GM23338 (cell line): ENCODE measurements at regions not wholly inside any gene's neighbourhood (a gene's known extent, or its start where the extent isn't known, plus 50 kb on each side); places are given as distances from the start of the nearest gene placed in this dataset.

Source experiments
- ATAC-seq: fragments of 200-7000 bp; cut with Tn5 transposase; 3 replicates; pipeline ENCODE4 v1.9.1; 2020
- DNase-seq: peaks from one replicate; pipeline ENCODE4 v3.0.0-alpha.2; 2015; ENCODE audit warnings: low spot score
- H2AFZ ChIP-seq: fragments of 200-600 bp; sonication (generic); 2 replicates; pipeline ENCODE4 v1.8.0; 2016; ENCODE audit warnings: antibody characterized with exemption, mild to moderate bottlenecking, moderate library complexity
- H3F3A ChIP-seq: fragments of 200-600 bp; sonication (generic); replicated peaks from 2 replicates; pipeline ENCODE4 v1.8.0; 2017; ENCODE audit warnings: antibody characterized with exemption, mixed run types, low read depth
- H3K27ac ChIP-seq: fragments of 200-600 bp; sonication (generic); 2 replicates; pipeline ENCODE4 v1.6.1; 2016; ENCODE audit warnings: low read depth
- H3K27me3 ChIP-seq: fragments of 200-600 bp; sonication (generic); 2 replicates; pipeline ENCODE4 v1.8.0; 2016; ENCODE audit warnings: mild to moderate bottlenecking, mixed run types, moderate library complexity; ENCODE audit not compliant: insufficient read depth
- H3K36me3 ChIP-seq: fragments of 200-600 bp; sonication (generic); 2 replicates; pipeline ENCODE4 v1.8.0; 2016; ENCODE audit warnings: mild to moderate bottlenecking; ENCODE audit not compliant: insufficient read depth
- H3K4me1 ChIP-seq: fragments of 200-600 bp; sonication (generic); 2 replicates; pipeline ENCODE4 v1.8.0; 2016; ENCODE audit warnings: mild to moderate bottlenecking, moderate library complexity; ENCODE audit not compliant: insufficient read depth
- H3K4me2 ChIP-seq: fragments of 200-600 bp; sonication (generic); 2 replicates; pipeline ENCODE4 v1.7.1; 2017; ENCODE audit warnings: mixed run types
- H3K4me3 ChIP-seq: fragments of 200-600 bp; sonication (generic); 2 replicates; pipeline ENCODE4 v1.6.1; 2016; ENCODE audit warnings: mixed run types
- H3K79me2 ChIP-seq: fragments of 200-600 bp; sonication (generic); replicated peaks from 2 replicates; pipeline ENCODE4 v1.8.0; 2017; ENCODE audit warnings: mild to moderate bottlenecking; ENCODE audit not compliant: insufficient read depth
- H3K9me2 ChIP-seq: fragments of 200-600 bp; sonication (generic); 2 replicates; pipeline ENCODE4 v1.8.0; 2017; ENCODE audit not compliant: insufficient read depth
- H4K20me1 ChIP-seq: fragments of 200-600 bp; sonication (generic); replicated peaks from 2 replicates; pipeline ENCODE4 v1.8.0; 2017; ENCODE audit warnings: mild to moderate bottlenecking; ENCODE audit not compliant: insufficient read depth
- H3K27ac Mint-ChIP-seq: 2 replicates; pipeline ENCODE4 v1.8.0; 2020; ENCODE audit warnings: inconsistent platforms, mild to moderate bottlenecking, moderate library complexity, mixed read lengths
- H3K27me3 Mint-ChIP-seq: 3 replicates; pipeline ENCODE4 v1.8.0; 2022; ENCODE audit warnings: low read depth, mild to moderate bottlenecking, moderate library complexity, mixed read lengths, inconsistent platforms; ENCODE audit not compliant: insufficient read depth, poor library complexity
- H3K36me3 Mint-ChIP-seq: 3 replicates; pipeline ENCODE4 v1.8.0; 2021; ENCODE audit warnings: low read depth, mild to moderate bottlenecking, inconsistent platforms, moderate library complexity, mixed read lengths
- H3K4me1 Mint-ChIP-seq: 3 replicates; pipeline ENCODE4 v1.8.0; 2020; ENCODE audit warnings: mild to moderate bottlenecking, inconsistent platforms, mixed read lengths
- H3K4me3 Mint-ChIP-seq: 3 replicates; pipeline ENCODE4 v1.8.0; 2021; ENCODE audit warnings: moderate library complexity, mild to moderate bottlenecking, inconsistent platforms, mixed read lengths
- H3K9me3 Mint-ChIP-seq: 3 replicates; pipeline ENCODE4 v1.8.0; 2020; ENCODE audit warnings: moderate library complexity, mild to moderate bottlenecking, inconsistent platforms, mixed read lengths
- CREB1 ChIP-seq: fragments of 250-450 bp; sonication (Bioruptor Pico); IDR thresholded peaks from 2 replicates; pipeline ENCODE4 v1.5.0; 2020; ENCODE audit warnings: low read depth, mild to moderate bottlenecking, moderate library complexity
- CTCF ChIP-seq, 2 experiments: fragments of 200-600 bp in 1 of 2; sonication (generic) in 1 of 2; conservative IDR thresholded peaks; 2 replicates each; pipeline versions ENCODE4 v1.5.1 to v1.6.1; 2016 to 2017; ENCODE audit warnings: antibody characterized with exemption in 2 of 2, low read depth in 2 of 2, mild to moderate bottlenecking in 2 of 2, moderate library complexity in 1 of 2
- ETS1 ChIP-seq: IDR thresholded peaks from 2 replicates; pipeline ENCODE4 v1.6.1; 2016; ENCODE audit warnings: antibody characterized with exemption
- EZH2 ChIP-seq: fragments of 200-600 bp; sonication (generic); IDR thresholded peaks from one replicate; pipeline ENCODE4 v1.8.0; 2017; ENCODE audit warnings: antibody characterized with exemption, mild to moderate bottlenecking, low read depth; ENCODE audit not compliant: unreplicated experiment
- EZH2phosphoT487 ChIP-seq: fragments of 200-600 bp; sonication (generic); IDR thresholded peaks from one replicate; pipeline ENCODE4 v1.8.1; 2018; ENCODE audit warnings: antibody characterized with exemption; ENCODE audit not compliant: unreplicated experiment
- JUNB ChIP-seq: IDR thresholded peaks from one replicate; pipeline ENCODE4 v1.6.1; 2016; ENCODE audit warnings: antibody characterized with exemption; ENCODE audit not compliant: unreplicated experiment
- NANOG ChIP-seq: IDR thresholded peaks from 2 replicates; pipeline ENCODE4 v1.6.1; 2016; ENCODE audit warnings: antibody characterized with exemption, borderline replicate concordance
- POLR2AphosphoS5 ChIP-seq: IDR thresholded peaks from 2 replicates; pipeline ENCODE4 v1.6.1; 2016; ENCODE audit warnings: antibody characterized with exemption, low read depth
- STAT1 ChIP-seq: IDR thresholded peaks from one replicate; pipeline ENCODE4 v1.6.1; 2016; ENCODE audit warnings: antibody characterized with exemption; ENCODE audit not compliant: unreplicated experiment
- ZNF114 ChIP-seq: fragments of 250-450 bp; sonication (Bioruptor Pico); IDR thresholded peaks from 2 replicates; pipeline ENCODE4 v1.5.0; 2020; ENCODE audit warnings: mild to moderate bottlenecking, moderate library complexity
- ZNF331 ChIP-seq: fragments of 250-450 bp; sonication (Bioruptor Pico); IDR thresholded peaks from 2 replicates; pipeline ENCODE4 v1.5.0; 2020; ENCODE audit warnings: low read depth, mild to moderate bottlenecking, moderate library complexity
- TF ChIP-seq, protein P1 (sequence below): fragments of 250-450 bp; sonication (Bioruptor Pico); IDR thresholded peaks from 2 replicates; pipeline ENCODE4 v1.5.0; 2020; ENCODE audit warnings: mild to moderate bottlenecking, moderate library complexity
- TF ChIP-seq, protein P2 (sequence below): IDR thresholded peaks from one replicate; pipeline ENCODE4 v1.6.1; 2018; ENCODE audit warnings: antibody characterized with exemption; ENCODE audit not compliant: unreplicated experiment

DNA sequence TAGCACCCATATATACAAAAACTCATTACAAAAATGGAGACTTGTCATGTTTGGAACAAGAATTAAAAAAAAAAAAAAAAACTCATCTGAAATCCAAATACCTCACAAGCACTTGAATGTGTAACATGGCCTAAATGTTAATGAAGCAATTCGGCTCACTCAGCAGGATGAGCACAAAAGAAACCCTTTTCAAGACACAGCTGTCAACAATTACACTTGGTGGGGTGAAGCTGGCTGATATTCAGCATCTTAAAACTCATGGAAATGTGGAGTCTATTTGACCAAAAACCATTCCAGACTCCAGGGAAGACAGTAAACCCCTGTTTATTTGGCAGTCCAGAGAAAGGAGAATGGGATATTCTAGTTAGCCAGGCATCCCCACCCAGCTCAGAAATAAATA is 205.4 kb upstream of the TSC22D2 start:
- H3K4me1 ChIP-seq: peaks cover 34% of the 10 kb centered on the region
- Mint-ChIP-seq H3K36me3 (no peaks in the 10 kb centered on the region), H3K9me3 (no peaks in the 10 kb centered on the region; the same call in 2 of the 3 replicates), H3K27me3 (no peaks in the 10 kb centered on the region), H3K27ac (no peak overlapping the region; the same call in 1 of the 2 replicates), H3K4me3 (no peak overlapping the region), H3K4me1 (peaks cover 28% of the 10 kb centered on the region)
- H3K27ac ChIP-seq: no peak overlapping the region
- no peak overlapping the region for H2AFZ ChIP-seq
- H3K4me2 ChIP-seq: peak overlapping the region; percentile 19; the same call in 1 of the 2 replicates
- ATAC-seq (peak; percentile 56), DNase-seq (peak; percentile 36)
- H3K4me3 ChIP-seq: no peak overlapping the region
- H3K36me3 ChIP-seq: no peaks in the 10 kb centered on the region
- peaks cover 4% of the 10 kb centered on the region for H3K9me2 ChIP-seq
- no peaks in the 10 kb centered on the region for H3K27me3 ChIP-seq
- H3K79me2 ChIP-seq: no peaks in the 10 kb centered on the region
- TF ChIP-seq CREB1 (CRISPR knock-in tag) (no peak), EZH2 (no peak), CTCF (conservative IDR thresholded peaks at IDR 0.05; ENCODE audit: low read depth in 2 of 2) (no peak), POLR2AphosphoS5 (no peak), ZNF114 (CRISPR knock-in tag) (no peak), ZNF331 (CRISPR knock-in tag) (no peak), NANOG (no peak), JUNB (no peak), STAT1 (no peak), ETS1 (no peak), EZH2phosphoT487 (no peak)
- TF ChIP-seq, protein P1, sequence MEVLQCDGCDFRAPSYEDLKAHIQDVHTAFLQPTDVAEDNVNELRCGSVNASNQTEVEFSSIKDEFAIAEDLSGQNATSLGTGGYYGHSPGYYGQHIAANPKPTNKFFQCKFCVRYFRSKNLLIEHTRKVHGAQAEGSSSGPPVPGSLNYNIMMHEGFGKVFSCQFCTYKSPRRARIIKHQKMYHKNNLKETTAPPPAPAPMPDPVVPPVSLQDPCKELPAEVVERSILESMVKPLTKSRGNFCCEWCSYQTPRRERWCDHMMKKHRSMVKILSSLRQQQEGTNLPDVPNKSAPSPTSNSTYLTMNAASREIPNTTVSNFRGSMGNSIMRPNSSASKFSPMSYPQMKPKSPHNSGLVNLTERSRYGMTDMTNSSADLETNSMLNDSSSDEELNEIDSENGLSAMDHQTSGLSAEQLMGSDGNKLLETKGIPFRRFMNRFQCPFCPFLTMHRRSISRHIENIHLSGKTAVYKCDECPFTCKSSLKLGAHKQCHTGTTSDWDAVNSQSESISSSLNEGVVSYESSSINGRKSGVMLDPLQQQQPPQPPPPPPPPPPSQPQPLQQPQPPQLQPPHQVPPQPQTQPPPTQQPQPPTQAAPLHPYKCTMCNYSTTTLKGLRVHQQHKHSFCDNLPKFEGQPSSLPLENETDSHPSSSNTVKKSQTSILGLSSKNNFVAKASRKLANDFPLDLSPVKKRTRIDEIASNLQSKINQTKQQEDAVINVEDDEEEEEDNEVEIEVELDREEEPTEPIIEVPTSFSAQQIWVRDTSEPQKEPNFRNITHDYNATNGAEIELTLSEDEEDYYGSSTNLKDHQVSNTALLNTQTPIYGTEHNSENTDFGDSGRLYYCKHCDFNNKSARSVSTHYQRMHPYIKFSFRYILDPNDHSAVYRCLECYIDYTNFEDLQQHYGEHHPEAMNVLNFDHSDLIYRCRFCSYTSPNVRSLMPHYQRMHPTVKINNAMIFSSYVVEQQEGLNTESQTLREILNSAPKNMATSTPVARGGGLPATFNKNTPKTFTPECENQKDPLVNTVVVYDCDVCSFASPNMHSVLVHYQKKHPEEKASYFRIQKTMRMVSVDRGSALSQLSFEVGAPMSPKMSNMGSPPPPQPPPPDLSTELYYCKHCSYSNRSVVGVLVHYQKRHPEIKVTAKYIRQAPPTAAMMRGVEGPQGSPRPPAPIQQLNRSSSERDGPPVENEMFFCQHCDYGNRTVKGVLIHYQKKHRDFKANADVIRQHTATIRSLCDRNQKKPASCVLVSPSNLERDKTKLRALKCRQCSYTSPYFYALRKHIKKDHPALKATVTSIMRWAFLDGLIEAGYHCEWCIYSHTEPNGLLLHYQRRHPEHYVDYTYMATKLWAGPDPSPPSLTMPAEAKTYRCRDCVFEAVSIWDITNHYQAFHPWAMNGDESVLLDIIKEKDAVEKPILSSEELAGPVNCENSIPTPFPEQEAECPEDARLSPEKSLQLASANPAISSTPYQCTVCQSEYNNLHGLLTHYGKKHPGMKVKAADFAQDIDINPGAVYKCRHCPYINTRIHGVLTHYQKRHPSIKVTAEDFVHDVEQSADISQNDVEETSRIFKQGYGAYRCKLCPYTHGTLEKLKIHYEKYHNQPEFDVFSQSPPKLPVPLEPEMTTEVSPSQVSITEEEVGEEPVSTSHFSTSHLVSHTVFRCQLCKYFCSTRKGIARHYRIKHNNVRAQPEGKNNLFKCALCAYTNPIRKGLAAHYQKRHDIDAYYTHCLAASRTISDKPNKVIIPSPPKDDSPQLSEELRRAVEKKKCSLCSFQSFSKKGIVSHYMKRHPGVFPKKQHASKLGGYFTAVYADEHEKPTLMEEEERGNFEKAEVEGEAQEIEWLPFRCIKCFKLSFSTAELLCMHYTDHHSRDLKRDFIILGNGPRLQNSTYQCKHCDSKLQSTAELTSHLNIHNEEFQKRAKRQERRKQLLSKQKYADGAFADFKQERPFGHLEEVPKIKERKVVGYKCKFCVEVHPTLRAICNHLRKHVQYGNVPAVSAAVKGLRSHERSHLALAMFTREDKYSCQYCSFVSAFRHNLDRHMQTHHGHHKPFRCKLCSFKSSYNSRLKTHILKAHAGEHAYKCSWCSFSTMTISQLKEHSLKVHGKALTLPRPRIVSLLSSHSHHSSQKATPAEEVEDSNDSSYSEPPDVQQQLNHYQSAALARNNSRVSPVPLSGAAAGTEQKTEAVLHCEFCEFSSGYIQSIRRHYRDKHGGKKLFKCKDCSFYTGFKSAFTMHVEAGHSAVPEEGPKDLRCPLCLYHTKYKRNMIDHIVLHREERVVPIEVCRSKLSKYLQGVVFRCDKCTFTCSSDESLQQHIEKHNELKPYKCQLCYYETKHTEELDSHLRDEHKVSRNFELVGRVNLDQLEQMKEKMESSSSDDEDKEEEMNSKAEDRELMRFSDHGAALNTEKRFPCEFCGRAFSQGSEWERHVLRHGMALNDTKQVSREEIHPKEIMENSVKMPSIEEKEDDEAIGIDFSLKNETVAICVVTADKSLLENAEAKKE (CRISPR knock-in tag): no peak
- TF ChIP-seq, protein P2, sequence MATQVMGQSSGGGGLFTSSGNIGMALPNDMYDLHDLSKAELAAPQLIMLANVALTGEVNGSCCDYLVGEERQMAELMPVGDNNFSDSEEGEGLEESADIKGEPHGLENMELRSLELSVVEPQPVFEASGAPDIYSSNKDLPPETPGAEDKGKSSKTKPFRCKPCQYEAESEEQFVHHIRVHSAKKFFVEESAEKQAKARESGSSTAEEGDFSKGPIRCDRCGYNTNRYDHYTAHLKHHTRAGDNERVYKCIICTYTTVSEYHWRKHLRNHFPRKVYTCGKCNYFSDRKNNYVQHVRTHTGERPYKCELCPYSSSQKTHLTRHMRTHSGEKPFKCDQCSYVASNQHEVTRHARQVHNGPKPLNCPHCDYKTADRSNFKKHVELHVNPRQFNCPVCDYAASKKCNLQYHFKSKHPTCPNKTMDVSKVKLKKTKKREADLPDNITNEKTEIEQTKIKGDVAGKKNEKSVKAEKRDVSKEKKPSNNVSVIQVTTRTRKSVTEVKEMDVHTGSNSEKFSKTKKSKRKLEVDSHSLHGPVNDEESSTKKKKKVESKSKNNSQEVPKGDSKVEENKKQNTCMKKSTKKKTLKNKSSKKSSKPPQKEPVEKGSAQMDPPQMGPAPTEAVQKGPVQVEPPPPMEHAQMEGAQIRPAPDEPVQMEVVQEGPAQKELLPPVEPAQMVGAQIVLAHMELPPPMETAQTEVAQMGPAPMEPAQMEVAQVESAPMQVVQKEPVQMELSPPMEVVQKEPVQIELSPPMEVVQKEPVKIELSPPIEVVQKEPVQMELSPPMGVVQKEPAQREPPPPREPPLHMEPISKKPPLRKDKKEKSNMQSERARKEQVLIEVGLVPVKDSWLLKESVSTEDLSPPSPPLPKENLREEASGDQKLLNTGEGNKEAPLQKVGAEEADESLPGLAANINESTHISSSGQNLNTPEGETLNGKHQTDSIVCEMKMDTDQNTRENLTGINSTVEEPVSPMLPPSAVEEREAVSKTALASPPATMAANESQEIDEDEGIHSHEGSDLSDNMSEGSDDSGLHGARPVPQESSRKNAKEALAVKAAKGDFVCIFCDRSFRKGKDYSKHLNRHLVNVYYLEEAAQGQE: no peak
- H3F3A ChIP-seq: no peaks in the 10 kb centered on the region
- H4K20me1 ChIP-seq: no peaks in the 10 kb centered on the region
